Type B pancreatic cell (in vitro differentiated cells): ENCODE measurements at regions not wholly inside any gene's neighbourhood (a gene's known extent, or its start where the extent isn't known, plus 50 kb on each side); places are given as distances from the start of the nearest gene placed in this dataset.

ENCODE experiments used
- DNase-seq: peaks from one replicate; pipeline ENCODE4 v3.0.0; 2021; ENCODE audit warnings: mixed read lengths; ENCODE audit not compliant: unreplicated experiment; ENCODE audit errors: extremely low spot score
- H3K27ac Mint-ChIP-seq: 2 replicates; pipeline ENCODE4 v1.8.0; 2021; ENCODE audit warnings: mild to moderate bottlenecking, mixed read lengths
- H3K27me3 Mint-ChIP-seq: 2 replicates; pipeline ENCODE4 v1.8.0; 2021; ENCODE audit warnings: mixed read lengths
- H3K36me3 Mint-ChIP-seq: 2 replicates; pipeline ENCODE4 v1.8.0; 2021; ENCODE audit warnings: mixed read lengths
- H3K4me1 Mint-ChIP-seq: one replicate; pipeline ENCODE4 v1.8.0; 2021; ENCODE audit warnings: mixed read lengths; ENCODE audit not compliant: unreplicated experiment
- H3K4me3 Mint-ChIP-seq: 2 replicates; pipeline ENCODE4 v1.8.0; 2021; ENCODE audit warnings: mild to moderate bottlenecking, mixed read lengths
- H3K9me3 Mint-ChIP-seq: 2 replicates; pipeline ENCODE4 v1.8.0; 2021; ENCODE audit warnings: mixed read lengths
- TF ChIP-seq, protein P1 (sequence below): fragments of 200-600 bp; sonication (generic); conservative IDR thresholded peaks from 2 replicates; pipeline ENCODE4 v1.5.0; 2021; ENCODE audit warnings: antibody characterized with exemption, mild to moderate bottlenecking

DNA sequence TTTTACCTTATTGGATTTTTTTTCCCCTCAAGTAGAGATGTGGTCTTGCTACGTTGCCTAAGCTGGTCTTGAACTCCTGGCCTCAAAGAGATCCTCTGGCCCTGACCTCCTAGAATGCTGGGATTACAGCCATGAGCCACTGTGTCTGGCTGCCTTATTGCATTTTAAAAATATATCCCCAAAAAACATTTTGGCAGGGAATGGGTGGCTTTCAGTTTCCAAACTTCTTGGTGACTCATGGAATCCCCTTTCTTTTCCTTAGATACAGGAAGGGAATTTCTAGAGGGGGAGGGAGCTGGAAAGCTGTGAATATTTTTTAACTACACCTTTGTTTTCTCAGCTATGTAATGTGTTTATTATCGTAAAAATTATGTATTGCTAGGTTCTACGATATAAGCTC, 73.3 kb downstream of the SNRPE start:
- Mint-ChIP-seq H3K4me3 (no peak overlapping the region), H3K36me3 (no peaks in the 10 kb centered on the region), H3K9me3 (peaks cover 8% of the 10 kb centered on the region), H3K4me1 (peaks cover 3% of the 10 kb centered on the region), H3K27me3 (peaks cover 6% of the 10 kb centered on the region), H3K27ac (no peak overlapping the region)
- DNase-seq: no peak
- TF ChIP-seq, protein P1, sequence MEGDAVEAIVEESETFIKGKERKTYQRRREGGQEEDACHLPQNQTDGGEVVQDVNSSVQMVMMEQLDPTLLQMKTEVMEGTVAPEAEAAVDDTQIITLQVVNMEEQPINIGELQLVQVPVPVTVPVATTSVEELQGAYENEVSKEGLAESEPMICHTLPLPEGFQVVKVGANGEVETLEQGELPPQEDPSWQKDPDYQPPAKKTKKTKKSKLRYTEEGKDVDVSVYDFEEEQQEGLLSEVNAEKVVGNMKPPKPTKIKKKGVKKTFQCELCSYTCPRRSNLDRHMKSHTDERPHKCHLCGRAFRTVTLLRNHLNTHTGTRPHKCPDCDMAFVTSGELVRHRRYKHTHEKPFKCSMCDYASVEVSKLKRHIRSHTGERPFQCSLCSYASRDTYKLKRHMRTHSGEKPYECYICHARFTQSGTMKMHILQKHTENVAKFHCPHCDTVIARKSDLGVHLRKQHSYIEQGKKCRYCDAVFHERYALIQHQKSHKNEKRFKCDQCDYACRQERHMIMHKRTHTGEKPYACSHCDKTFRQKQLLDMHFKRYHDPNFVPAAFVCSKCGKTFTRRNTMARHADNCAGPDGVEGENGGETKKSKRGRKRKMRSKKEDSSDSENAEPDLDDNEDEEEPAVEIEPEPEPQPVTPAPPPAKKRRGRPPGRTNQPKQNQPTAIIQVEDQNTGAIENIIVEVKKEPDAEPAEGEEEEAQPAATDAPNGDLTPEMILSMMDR: no peak

DNA sequence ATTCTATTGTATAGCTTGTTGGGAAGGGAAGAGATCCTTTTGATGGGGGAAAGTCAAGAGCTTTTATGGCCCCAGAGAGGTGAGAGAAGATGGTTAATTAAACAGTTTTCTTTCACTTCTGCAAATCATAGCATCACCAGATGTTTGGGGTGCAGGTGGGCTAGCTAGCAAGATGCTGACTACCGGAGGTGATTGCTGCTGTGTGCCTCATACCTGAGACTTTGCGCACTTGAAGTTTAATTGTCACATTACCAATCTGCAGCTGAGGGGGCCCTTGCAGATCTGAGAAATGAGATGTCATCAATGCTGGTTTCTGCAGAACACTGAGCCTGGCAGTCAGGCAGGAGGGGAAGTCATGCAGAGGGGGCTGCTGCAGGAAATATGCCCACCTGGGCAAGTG, 73.9 kb downstream of the SNRPE start:
- Mint-ChIP-seq H3K4me3 (no peak overlapping the region), H3K9me3 (peaks cover 2% of the 10 kb centered on the region), H3K36me3 (no peaks in the 10 kb centered on the region), H3K27me3 (peaks cover 6% of the 10 kb centered on the region), H3K4me1 (no peaks in the 10 kb centered on the region), H3K27ac (no peak overlapping the region)
- TF ChIP-seq, protein P1: no peak
- no peak for DNase-seq

DNA sequence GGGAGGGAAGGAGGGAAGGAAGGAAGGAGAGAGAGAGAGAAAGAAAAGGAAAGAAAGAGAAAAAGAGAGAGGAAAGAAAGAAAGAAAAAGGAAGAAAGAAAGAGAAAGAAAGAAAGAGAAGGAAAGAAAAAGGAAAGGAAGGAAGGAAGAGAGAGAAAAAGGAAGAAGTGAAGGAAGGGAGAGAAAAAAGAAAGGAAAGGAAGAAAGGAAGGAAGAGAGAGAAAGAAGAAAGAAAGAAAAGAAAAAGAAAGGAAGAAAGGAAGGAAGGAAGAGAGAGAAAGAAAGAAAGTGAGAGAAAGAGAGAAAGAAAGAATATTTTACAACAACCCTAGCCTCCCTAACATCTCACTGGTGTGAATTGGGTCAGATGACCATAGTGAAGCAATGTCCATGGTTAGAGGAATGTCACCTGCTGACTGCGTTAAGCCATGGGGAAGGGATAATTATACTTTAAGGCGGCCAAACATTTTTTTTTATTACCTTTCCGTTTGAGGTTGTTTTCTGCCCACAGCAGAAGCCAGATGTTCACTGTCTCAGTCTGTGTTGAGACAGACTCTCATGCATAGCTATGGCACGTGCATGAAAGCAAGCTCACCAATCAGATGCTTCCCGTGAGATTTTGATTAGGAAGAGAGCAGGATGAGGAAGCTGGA, 76.4 kb downstream of the SNRPE start:
- Mint-ChIP-seq H3K27ac (no peak overlapping the region), H3K4me1 (no peaks in the 10 kb centered on the region), H3K4me3 (no peak overlapping the region), H3K27me3 (peaks cover 6% of the 10 kb centered on the region), H3K36me3 (no peaks in the 10 kb centered on the region), H3K9me3 (no peaks in the 10 kb centered on the region)
- DNase-seq: no peak
- TF ChIP-seq, protein P1: no peak

DNA sequence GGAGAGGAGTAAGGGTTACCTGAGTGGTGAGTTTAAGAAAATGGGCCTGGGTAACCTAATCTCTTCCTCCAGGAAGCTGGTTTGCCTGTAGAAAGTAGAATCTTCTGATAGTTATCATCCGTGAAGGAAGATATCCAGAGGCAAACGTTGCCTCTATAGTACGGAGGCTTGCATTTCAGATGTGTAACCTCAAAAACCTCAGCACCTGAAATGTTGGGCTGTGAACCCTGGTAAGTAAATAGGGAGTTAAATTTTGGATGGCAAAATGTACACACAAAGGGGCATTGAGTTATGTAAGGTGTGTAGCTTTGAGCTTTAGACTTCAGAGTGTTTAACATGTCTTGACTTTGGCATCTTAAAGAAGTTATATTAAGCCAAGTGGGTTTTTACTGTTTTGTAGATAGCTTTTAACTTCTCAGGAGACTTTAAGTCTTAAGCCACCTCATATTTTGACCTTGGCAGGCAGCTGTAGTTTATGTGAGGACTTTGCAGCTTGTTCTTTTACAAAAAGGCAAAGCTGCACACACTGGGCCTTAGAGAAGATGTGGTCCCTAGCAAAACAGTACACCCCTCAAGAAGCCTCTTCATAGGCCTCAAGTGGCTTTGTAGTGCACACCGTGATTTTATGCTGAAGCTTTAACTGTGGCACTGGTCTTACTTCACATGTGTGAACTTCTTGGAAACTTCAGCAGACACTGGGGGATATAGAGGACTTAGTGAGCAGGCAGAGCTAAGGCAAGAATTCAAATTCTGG, 83.4 kb downstream of the SNRPE start:
- Mint-ChIP-seq H3K4me1 (no peaks in the 10 kb centered on the region), H3K9me3 (no peaks in the 10 kb centered on the region), H3K36me3 (no peaks in the 10 kb centered on the region), H3K27me3 (no peaks in the 10 kb centered on the region), H3K4me3 (no peak overlapping the region), H3K27ac (no peak overlapping the region)
- TF ChIP-seq, protein P1: no peak
- DNase-seq: no peak

DNA sequence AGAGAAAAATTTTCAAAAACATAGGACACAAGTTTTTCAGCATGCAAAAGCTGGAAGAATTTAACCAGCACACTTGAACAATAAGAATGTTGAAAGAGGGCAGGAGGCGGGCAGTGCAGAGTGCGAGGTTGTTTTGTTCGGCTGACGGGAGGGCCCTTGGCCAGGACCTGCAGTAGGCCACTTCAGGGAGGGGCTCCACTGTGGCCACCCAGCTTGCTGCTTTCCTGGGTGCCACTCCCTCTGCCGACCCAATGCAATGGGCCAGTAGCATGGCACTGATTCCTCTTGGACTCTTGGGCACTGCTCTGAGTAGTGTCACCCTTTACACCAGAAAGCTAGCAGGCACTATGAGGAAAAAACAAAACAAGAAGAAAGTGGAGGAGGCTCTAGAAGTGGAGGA, 92.9 kb downstream of the SNRPE start:
- no peak for DNase-seq
- TF ChIP-seq, protein P1: no peak
- H3K4me1 Mint-ChIP-seq: no peaks in the 10 kb centered on the region
- peaks cover 9% of the 10 kb centered on the region for H3K9me3 Mint-ChIP-seq
- H3K27ac Mint-ChIP-seq: no peak overlapping the region
- H3K27me3 Mint-ChIP-seq: no peaks in the 10 kb centered on the region
- H3K4me3 Mint-ChIP-seq: no peak overlapping the region
- H3K36me3 Mint-ChIP-seq: peaks cover 5% of the 10 kb centered on the region
